ENCODE measurements at regions not wholly inside any gene's neighbourhood (a gene's known extent, or its start where the extent isn't known, plus 50 kb on each side); places are given as distances from the start of the nearest gene placed in this dataset.
"Not testable (repeated sequence)": the region's sequence is repeated elsewhere in the genome, so short reads cannot be mapped to it uniquely, and the experiment has no call there.

- not testable (repeated sequence) for TF ChIP-seq CTCF, POLR2A (IDR thresholded peaks at IDR 0.05)
These were observed 967.4 kb upstream of the AUTS2 start for GRCh38 chr7:68630914-68631313.
